Epidermal melanocyte (primary cell): ENCODE measurements at regions not wholly inside any gene's neighbourhood (a gene's known extent, or its start where the extent isn't known, plus 50 kb on each side); places are given as distances from the start of the nearest gene placed in this dataset.

Source experiments
- DNase-seq: peaks from one replicate; pipeline ENCODE4 v3.0.0; 2011; ENCODE audit warnings: low spot score; ENCODE audit not compliant: insufficient read length

- DNase-seq, result no peak
These were observed 333.4 kb upstream of the CHD6 start for GRCh38 chr20:41951615-41952014.

DNA sequence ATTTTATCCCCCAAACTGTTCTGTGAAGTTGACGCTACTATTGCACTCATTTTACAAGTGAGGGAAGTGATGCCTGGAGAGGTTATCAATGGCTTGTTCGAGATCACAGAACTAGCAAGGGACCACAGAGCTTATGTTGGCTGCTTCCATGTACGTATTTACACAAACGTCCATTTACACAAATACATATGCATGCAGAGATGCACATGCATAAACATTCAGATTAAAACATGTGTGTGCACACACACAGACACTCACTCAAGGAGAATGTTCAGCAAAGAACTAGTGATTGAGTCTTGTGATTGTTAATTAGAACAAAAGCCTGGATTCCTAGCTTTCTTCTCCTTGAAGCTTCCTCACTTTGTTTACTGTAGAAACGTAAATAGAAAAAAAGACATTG, 321.5 kb upstream of the CHD6 start:
- no peak for DNase-seq

GRCh38 chr20:41938353-41938752, 320.2 kb upstream of the CHD6 start:
- DNase-seq, result no peak

GRCh38 chr20:41935259-41935791, 317.1 kb upstream of the CHD6 start:
- DNase-seq, result no peak

DNA sequence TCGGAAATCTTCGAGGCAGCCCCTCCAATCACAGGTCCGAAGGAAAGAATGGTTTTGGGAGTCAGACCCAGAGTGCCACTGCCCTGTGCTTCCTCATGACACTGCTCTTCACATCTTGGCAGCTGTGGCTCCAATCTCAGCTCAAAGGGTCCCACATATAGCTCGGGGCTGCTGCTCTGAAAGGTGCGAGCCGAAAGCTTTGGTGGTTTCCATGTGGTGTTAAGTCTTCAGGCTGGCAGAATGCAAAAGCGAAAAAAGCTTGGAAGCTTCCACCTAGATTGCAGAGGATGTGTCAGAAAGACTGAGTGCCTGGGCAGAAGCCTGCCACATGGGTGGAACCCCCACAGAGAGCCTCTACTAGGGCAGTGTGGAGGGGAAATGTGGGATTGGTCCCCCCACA, 314.3 kb upstream of the CHD6 start:
- DNase-seq, result no peak

GRCh38 chr20:41927655-41928054, 309.5 kb upstream of the CHD6 start:
- DNase-seq, result no peak

DNA sequence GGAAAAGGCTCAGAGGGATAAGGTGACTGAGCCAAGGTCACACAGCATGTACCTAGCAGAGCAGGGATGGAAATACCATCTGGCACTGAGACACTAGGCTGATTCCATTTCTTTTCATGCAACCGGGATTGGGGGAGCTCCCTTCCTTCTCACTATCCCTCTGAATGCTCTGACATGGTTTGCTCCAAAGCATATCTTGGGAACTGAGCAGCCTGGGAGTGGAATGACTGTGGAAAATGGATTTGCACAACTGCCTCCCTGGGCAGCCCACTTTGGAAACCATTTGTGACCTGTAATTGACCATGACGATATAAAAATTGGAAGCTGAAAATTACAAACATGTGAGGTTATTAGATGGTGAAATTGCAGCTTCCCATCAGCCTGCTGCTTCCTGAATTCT, 309.0 kb upstream of the CHD6 start:
- DNase-seq, result no peak

- no peak for DNase-seq
These were observed 307.3 kb upstream of the CHD6 start for GRCh38 chr20:41925476-41925875.

- no peak for DNase-seq
These were observed 305.4 kb upstream of the CHD6 start for GRCh38 chr20:41923624-41924023.

DNA sequence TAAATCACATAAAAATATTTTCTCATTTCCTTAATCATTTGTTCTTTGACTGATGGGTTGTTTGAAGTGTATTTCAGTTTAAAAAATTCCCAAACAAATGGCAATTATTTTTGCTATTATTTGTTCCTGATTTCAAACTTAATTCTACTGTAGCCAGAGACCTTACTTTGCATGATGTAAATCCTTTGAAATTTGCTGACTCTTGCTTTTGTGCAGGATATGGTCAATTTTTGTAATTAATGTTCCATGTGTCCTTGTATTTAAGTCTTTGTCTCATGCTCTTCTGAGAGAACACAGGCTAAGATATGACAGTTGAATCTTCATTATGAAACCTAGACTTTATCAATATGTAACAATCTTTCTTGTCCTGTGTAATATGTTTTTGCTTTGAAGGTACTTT, 295.0 kb upstream of the CHD6 start:
- DNase-seq, result no peak

DNA sequence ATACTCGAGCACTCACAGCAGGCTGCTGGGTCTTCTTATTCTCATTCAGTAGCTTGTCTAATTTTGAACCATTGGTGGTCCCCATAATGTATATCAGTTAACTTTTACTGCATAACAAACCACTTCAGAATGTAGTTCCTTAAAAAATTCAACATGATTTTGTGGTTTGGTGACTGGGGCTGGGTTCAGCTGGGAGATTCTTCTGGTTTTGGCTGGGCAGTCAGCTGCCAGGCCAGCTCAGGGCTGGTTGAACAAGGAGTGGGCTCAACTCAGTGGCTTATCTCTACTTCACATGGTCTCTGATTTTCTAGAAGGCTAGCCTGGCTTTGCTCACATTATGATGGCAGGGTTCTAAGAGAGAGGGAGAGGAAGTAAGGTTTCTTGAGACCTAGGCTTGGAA, 292.4 kb upstream of the CHD6 start:
- DNase-seq, result no peak

DNA sequence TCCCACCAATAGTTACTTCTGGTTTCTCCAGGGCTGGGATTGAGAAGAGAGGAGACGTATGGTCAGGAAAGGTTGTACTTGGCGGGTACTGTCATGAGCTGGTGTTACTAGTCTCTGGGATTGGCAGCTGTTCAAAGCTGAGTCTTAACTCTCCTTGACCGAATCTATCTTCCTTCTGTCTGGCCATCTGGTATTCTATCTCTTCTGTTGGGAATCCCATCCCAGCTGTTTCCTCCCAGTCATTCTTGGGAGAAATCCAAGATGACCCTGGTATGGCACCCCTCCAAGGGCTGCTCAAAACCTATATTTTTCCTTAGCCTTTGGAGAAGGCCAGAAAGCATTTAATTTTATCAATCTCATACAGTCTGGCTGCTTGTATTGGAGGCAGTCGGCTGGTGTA, 287.0 kb upstream of the CHD6 start:
- no peak for DNase-seq

- no peak for DNase-seq
These were observed 285.4 kb upstream of the CHD6 start for GRCh38 chr20:41903586-41903985.

GRCh38 chr20:41902346-41902745, 284.2 kb upstream of the CHD6 start:
- DNase-seq, result no peak

- DNase-seq, result no peak
These were observed 282.1 kb upstream of the CHD6 start for GRCh38 chr20:41900201-41900691.

- DNase-seq, result no peak
These were observed 279.5 kb upstream of the CHD6 start for GRCh38 chr20:41897708-41898107.

DNA sequence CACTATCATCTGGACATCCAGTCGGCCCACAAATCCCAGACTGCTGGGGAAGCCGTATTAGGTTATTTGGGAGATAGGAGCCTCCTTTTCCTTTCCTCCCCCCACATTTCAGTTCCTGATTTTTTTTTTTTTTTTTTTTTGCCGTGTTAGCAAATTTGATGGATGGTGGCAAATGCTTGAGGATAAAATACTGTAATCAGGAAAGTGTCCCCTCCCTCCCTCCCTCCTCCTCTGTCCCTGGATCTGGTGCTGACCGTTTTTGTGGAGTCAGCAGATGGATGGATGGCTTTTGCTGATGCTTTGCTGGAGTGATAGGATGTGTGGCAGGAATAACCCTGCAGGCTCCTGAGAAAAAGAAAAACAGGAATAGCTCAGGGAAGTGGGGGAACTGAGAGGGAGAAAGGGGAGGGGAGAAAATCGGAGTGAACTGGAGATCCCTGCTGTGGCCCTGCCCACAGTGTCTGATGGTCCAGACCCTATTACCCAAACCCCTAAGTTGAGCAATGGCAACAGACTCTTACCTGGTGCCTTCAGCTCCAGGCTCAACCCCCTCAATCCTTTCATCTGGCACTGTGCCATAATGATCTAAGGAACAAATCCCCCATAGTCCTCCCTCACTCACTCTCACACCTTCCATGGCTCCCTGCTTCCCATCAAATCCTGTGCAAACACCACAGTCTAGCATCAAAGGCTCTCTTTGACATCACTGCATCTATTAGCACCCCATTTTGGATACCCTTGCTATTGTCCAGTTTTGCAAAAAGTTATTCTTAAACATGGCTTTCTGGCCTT, 277.3 kb upstream of the CHD6 start:
- DNase-seq, result no peak

GRCh38 chr20:41894255-41894963, 276.2 kb upstream of the CHD6 start:
- DNase-seq, result no peak

DNA sequence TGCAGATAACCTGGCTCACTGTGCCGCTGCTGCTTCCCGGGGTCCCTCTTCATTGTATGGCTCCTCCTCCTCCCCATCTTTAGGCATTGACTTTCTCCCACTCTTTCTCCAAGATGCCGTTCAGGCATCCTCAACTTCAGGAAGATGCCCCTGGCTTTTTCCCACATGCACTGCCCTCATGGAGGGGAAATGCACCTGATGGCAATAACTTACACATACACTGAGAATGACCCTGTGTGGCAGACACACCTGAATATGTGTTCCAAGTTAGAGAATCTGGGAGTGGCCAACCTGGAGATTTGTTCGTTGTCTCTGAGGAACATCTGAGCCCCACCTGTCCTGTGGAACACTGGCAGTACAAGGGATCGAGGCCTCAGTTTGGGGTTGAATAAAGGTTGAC, 273.9 kb upstream of the CHD6 start:
- no peak for DNase-seq

GRCh38 chr20:41889844-41890224, 271.7 kb upstream of the CHD6 start:
- no peak for DNase-seq

DNA sequence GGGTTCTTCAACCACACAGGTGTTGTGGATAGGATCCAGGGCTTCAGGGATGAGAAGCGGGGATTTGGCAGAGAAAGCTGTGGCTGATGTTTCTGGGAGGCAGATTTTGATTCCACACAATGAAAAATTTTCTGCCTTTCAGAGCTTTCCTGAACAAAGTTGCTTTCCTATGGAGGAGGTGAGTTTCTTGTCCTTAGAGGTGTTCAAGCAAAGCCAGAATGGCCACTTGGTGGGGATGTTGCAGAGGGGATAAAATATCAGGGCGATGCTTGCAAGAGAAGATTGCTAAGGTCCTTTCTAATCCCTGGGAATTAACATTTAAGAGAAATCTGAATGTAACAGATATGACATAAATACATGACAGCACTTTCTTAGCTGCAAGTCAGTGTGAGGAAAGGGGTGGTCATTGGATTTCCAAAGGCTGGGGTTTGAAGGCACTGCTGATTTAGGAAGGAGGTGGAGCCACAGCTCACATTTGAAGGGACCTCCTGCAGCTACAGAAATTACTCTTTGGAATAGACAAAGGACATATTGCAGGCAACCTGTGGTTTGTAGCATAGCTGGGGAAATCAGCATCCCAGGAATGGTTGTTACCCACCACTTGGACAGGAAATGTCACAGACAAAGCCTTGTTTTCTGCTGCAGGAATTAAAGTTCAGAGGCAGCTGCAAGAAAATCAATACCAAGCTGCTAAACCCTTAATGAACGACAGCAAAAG, 271.1 kb upstream of the CHD6 start:
- DNase-seq, result no peak

GRCh38 chr20:41888434-41888833, 270.3 kb upstream of the CHD6 start:
- no peak for DNase-seq
